ENCODE measurements at regions not wholly inside any gene's neighbourhood (a gene's known extent, or its start where the extent isn't known, plus 50 kb on each side); places are given as distances from the start of the nearest gene placed in this dataset.

DNA sequence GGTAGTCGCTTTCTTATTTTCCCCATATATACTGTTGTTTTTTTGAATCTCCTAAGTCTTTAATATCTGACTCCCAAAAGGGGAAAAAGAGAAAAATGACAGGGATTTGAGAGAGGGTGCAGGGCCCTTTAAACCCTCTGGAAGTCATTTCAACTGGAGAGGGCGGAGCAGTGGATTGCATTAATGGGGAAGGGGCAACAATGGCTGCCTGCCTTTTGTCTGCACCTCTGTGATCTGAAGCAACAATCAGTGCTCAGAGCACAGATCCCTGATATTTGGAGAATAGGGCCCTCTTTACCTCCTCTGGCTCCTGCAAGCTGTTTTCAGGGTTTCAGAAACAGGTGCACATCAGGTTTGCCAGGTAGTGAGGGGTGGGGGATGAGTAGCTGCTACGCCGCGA lies 1458.3 kb upstream of the TENM3 start:
- Histone ChIP-seq H3K4me3 (ENCODE audit: low read depth, low read length) (no peak overlapping the region), H3K9me3 (ENCODE audit: control insufficient read depth, insufficient read depth, low read length) (no peaks in the 10 kb centered on the region), H3K27me3 (ENCODE audit: control insufficient read depth, insufficient read depth, low read length) (no peaks in the 10 kb centered on the region), H3K4me1 (ENCODE audit: control insufficient read depth, insufficient read depth, low read length) (no peaks in the 10 kb centered on the region), H3K27ac (ENCODE audit: low read depth, low read length) (no peak overlapping the region), H3K36me3 (ENCODE audit: control insufficient read depth, insufficient read depth, low read length) (no peaks in the 10 kb centered on the region)
- DNase-seq (ENCODE audit: low read depth in 4 of 6, low spot score in 6 of 6) = no peak
- WGBS (ENCODE audit: insufficient coverage) = 91% methylated on average over 3 of the region's 5 CpGs

- Histone ChIP-seq H3K4me1 (ENCODE audit: control insufficient read depth, insufficient read depth, low read length) (no peaks in the 10 kb centered on the region), H3K36me3 (ENCODE audit: control insufficient read depth, insufficient read depth, low read length) (no peaks in the 10 kb centered on the region), H3K27me3 (ENCODE audit: control insufficient read depth, insufficient read depth, low read length) (no peaks in the 10 kb centered on the region), H3K27ac (ENCODE audit: low read depth, low read length) (no peak overlapping the region), H3K9me3 (ENCODE audit: control insufficient read depth, insufficient read depth, low read length) (no peaks in the 10 kb centered on the region), H3K4me3 (ENCODE audit: low read depth, low read length) (no peak overlapping the region)
- no peak for DNase-seq (ENCODE audit: low read depth in 4 of 6, low spot score in 6 of 6)
- WGBS (ENCODE audit: insufficient coverage) = 92% methylated on average over 6 of the region's 8 CpGs
Observed at GRCh38 chr4:180788729-180789128, 1454.5 kb upstream of the TENM3 start.

- no peak overlapping the region for H3K4me3 ChIP-seq (ENCODE audit: low read depth, low read length)
- H3K27me3 ChIP-seq (ENCODE audit: control insufficient read depth, insufficient read depth, low read length) = no peaks in the 10 kb centered on the region
- H3K27ac ChIP-seq (ENCODE audit: low read depth, low read length) = no peak overlapping the region
- no peak for DNase-seq (ENCODE audit: low read depth in 4 of 6, low spot score in 6 of 6)
- no peaks in the 10 kb centered on the region for H3K9me3 ChIP-seq (ENCODE audit: control insufficient read depth, insufficient read depth, low read length)
- WGBS (ENCODE audit: insufficient coverage) = 83% methylated on average over 5 of the region's 6 CpGs
- no peaks in the 10 kb centered on the region for H3K36me3 ChIP-seq (ENCODE audit: control insufficient read depth, insufficient read depth, low read length)
- H3K4me1 ChIP-seq (ENCODE audit: control insufficient read depth, insufficient read depth, low read length) = no peaks in the 10 kb centered on the region
Observed at GRCh38 chr4:180789929-180790328, 1453.3 kb upstream of the TENM3 start.

DNA sequence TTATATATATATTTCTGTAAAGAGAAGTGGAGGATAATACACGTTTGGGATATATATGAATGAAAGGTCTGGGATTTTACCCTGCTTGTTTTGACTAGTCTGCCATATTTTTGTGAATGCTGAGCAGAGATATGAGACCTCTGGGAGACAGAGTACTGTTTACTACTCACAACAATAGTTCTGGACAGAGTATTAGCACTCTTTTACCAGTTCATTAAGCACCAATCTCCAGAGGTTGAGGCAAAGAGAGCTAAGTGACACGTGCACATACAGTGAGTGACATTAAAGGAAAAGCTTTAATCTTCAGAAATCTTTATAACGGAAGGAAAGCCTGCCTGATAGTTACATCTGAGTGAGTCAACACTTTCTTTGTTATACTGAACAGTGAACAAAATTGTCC lies 1452.7 kb upstream of the TENM3 start:
- Histone ChIP-seq H3K4me1 (ENCODE audit: control insufficient read depth, insufficient read depth, low read length) (no peaks in the 10 kb centered on the region), H3K4me3 (ENCODE audit: low read depth, low read length) (no peak overlapping the region), H3K36me3 (ENCODE audit: control insufficient read depth, insufficient read depth, low read length) (no peaks in the 10 kb centered on the region), H3K27ac (ENCODE audit: low read depth, low read length) (no peak overlapping the region), H3K27me3 (ENCODE audit: control insufficient read depth, insufficient read depth, low read length) (no peaks in the 10 kb centered on the region), H3K9me3 (ENCODE audit: control insufficient read depth, insufficient read depth, low read length) (no peaks in the 10 kb centered on the region)
- no CpG with 5 or more reads among the region's 3 CpGs for WGBS (ENCODE audit: insufficient coverage)
- peak in 1 of 6 donors; percentile 66 for DNase-seq (ENCODE audit: low read depth in 4 of 6, low spot score in 6 of 6)

GRCh38 chr4:180792541-180792940 lies 1450.7 kb upstream of the TENM3 start:
- no peak for DNase-seq (ENCODE audit: low read depth in 4 of 6, low spot score in 6 of 6)
- Histone ChIP-seq H3K9me3 (ENCODE audit: control insufficient read depth, insufficient read depth, low read length) (no peaks in the 10 kb centered on the region), H3K4me3 (ENCODE audit: low read depth, low read length) (no peak overlapping the region), H3K4me1 (ENCODE audit: control insufficient read depth, insufficient read depth, low read length) (no peaks in the 10 kb centered on the region), H3K27ac (ENCODE audit: low read depth, low read length) (no peak overlapping the region), H3K27me3 (ENCODE audit: control insufficient read depth, insufficient read depth, low read length) (no peaks in the 10 kb centered on the region), H3K36me3 (ENCODE audit: control insufficient read depth, insufficient read depth, low read length) (no peaks in the 10 kb centered on the region)

GRCh38 chr4:180794333-180794732 lies 1448.9 kb upstream of the TENM3 start:
- Histone ChIP-seq H3K36me3 (ENCODE audit: control insufficient read depth, insufficient read depth, low read length) (no peaks in the 10 kb centered on the region), H3K27me3 (ENCODE audit: control insufficient read depth, insufficient read depth, low read length) (no peaks in the 10 kb centered on the region), H3K27ac (ENCODE audit: low read depth, low read length) (no peak overlapping the region), H3K4me1 (ENCODE audit: control insufficient read depth, insufficient read depth, low read length) (no peaks in the 10 kb centered on the region), H3K9me3 (ENCODE audit: control insufficient read depth, insufficient read depth, low read length) (no peaks in the 10 kb centered on the region), H3K4me3 (ENCODE audit: low read depth, low read length) (no peak overlapping the region)
- no CpG with 5 or more reads among the region's 2 CpGs for WGBS (ENCODE audit: insufficient coverage)
- DNase-seq (ENCODE audit: low read depth in 4 of 6, low spot score in 6 of 6) = no peak

- Histone ChIP-seq H3K36me3 (ENCODE audit: control insufficient read depth, insufficient read depth, low read length) (no peaks in the 10 kb centered on the region), H3K27me3 (ENCODE audit: control insufficient read depth, insufficient read depth, low read length) (no peaks in the 10 kb centered on the region), H3K4me3 (ENCODE audit: low read depth, low read length) (no peak overlapping the region), H3K4me1 (ENCODE audit: control insufficient read depth, insufficient read depth, low read length) (no peaks in the 10 kb centered on the region), H3K9me3 (ENCODE audit: control insufficient read depth, insufficient read depth, low read length) (no peaks in the 10 kb centered on the region), H3K27ac (ENCODE audit: low read depth, low read length) (no peak overlapping the region)
- peak in 2 of 6 donors; percentile 7 to 61 for DNase-seq (ENCODE audit: low read depth in 4 of 6, low spot score in 6 of 6)
- 8% methylated on average over 2 of the region's 4 CpGs for WGBS (ENCODE audit: insufficient coverage)
Observed at GRCh38 chr4:180798036-180798577, 1445.1 kb upstream of the TENM3 start.

DNA sequence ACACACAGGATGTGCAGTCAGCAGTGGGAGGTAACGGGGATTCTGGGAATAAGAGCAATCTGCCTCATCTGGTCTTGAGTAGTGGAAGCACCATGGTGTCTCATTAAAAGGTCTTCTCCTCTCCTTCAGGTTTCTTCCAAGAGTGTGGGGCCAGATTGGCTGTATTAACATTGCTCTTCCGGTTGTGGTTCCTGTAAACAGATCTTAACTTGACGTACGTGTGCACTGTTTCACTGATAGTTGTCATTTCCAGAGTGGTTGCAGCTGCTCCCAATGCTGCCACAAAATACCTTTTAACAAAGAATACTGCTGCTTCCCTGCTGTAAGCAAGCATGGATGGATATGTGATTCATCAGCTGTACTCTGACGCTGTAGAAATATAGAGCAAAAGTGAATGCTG lies 1443.4 kb upstream of the TENM3 start:
- Histone ChIP-seq H3K36me3 (ENCODE audit: control insufficient read depth, insufficient read depth, low read length) (no peaks in the 10 kb centered on the region), H3K9me3 (ENCODE audit: control insufficient read depth, insufficient read depth, low read length) (no peaks in the 10 kb centered on the region), H3K27me3 (ENCODE audit: control insufficient read depth, insufficient read depth, low read length) (no peaks in the 10 kb centered on the region), H3K4me3 (ENCODE audit: low read depth, low read length) (no peak overlapping the region), H3K27ac (ENCODE audit: low read depth, low read length) (no peak overlapping the region), H3K4me1 (ENCODE audit: control insufficient read depth, insufficient read depth, low read length) (no peaks in the 10 kb centered on the region)
- WGBS (ENCODE audit: insufficient coverage) = 17% methylated on average over 1 of the region's 5 CpGs
- DNase-seq (ENCODE audit: low read depth in 4 of 6, low spot score in 6 of 6) = peak in 2 of 6 donors; percentile 5 to 83

- no CpG with 5 or more reads among the region's 4 CpGs for WGBS (ENCODE audit: insufficient coverage)
- H3K27ac ChIP-seq (ENCODE audit: low read depth, low read length) = no peak overlapping the region
- no peaks in the 10 kb centered on the region for H3K36me3 ChIP-seq (ENCODE audit: control insufficient read depth, insufficient read depth, low read length)
- H3K4me1 ChIP-seq (ENCODE audit: control insufficient read depth, insufficient read depth, low read length) = no peaks in the 10 kb centered on the region
- no peaks in the 10 kb centered on the region for H3K27me3 ChIP-seq (ENCODE audit: control insufficient read depth, insufficient read depth, low read length)
- no peak for DNase-seq (ENCODE audit: low read depth in 4 of 6, low spot score in 6 of 6)
- no peaks in the 10 kb centered on the region for H3K9me3 ChIP-seq (ENCODE audit: control insufficient read depth, insufficient read depth, low read length)
- no peak overlapping the region for H3K4me3 ChIP-seq (ENCODE audit: low read depth, low read length)
Observed at GRCh38 chr4:180805101-180805500, 1438.1 kb upstream of the TENM3 start.

DNA sequence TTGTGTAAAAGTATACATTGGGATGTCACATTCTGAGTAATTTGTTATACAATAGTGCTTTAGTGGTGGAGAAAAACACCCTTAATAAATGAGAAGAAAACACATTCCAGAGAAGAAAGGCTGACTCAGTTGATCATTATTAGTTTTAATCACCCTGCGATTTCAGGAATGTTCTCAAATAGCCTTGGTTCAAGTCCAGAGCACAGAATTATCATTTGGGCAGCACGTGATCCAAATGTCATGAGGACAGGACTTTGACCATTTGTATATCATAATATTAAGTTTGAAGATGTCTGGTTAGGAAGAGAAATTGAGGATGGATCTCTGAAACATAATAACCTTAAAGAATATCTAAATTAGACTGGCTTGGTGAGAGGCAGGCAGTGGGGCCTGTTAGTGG lies 1434.3 kb upstream of the TENM3 start:
- Histone ChIP-seq H3K4me1 (ENCODE audit: control insufficient read depth, insufficient read depth, low read length) (no peaks in the 10 kb centered on the region), H3K36me3 (ENCODE audit: control insufficient read depth, insufficient read depth, low read length) (no peaks in the 10 kb centered on the region), H3K27ac (ENCODE audit: low read depth, low read length) (no peak overlapping the region), H3K4me3 (ENCODE audit: low read depth, low read length) (no peak overlapping the region), H3K9me3 (ENCODE audit: control insufficient read depth, insufficient read depth, low read length) (no peaks in the 10 kb centered on the region), H3K27me3 (ENCODE audit: control insufficient read depth, insufficient read depth, low read length) (no peaks in the 10 kb centered on the region)
- no peak for DNase-seq (ENCODE audit: low read depth in 4 of 6, low spot score in 6 of 6)
- WGBS (ENCODE audit: insufficient coverage) = no CpG with 5 or more reads among the region's 2 CpGs

Measured in spinal cord (tissue), 9 donors.